Right renal cortex interstitium (tissue), 3 donors: ENCODE measurements at regions not wholly inside any gene's neighbourhood (a gene's known extent, or its start where the extent isn't known, plus 50 kb on each side); places are given as distances from the start of the nearest gene placed in this dataset.
"Not testable (repeated sequence)": the region's sequence is repeated elsewhere in the genome, so short reads cannot be mapped to it uniquely, and the experiment has no call there.

ENCODE experiments used
- DNase-seq, 3 donors: peaks; one replicate each; pipeline ENCODE4 v3.0.0-alpha.2; 2013; ENCODE audit warnings: low read depth in 3 of 3, low spot score in 2 of 3

DNA sequence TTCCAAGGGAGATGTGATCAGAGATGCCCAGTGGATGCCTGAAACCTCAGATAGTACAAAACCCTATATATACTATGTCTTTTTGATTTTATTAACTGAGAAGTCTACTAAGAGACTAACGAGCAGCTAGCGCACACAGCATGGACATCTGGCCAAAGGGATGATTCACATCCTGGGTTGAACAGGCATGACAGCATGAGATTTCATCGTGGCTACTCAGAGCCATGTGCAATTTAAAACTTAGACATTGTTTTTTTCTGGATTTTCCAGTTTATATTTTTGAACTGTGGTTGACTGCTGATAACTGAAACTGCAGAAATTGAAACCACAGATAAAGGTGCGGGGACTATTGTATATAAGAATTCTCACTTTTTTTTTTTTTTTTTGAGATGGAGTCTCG, 2252.9 kb upstream of the AGA start:
- DNase-seq: no peak

DNA sequence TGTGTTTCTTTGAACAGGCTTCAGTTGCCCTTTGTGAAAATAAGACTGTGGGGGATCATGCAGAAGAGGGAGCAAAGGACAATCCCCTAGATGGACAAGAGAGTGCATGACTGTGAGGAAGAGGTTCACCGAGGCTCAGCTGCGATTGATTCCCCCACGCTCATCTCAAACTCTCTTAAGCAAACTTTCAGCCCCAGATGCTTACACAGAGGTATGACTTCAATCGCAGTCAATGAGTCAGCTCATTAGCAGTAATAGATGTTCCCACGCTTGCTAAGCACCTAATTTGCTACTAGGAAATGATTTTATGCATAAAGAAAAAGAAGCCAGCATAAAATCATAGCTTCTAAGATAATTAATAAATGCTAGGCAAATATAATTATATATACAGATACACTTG, 2256.1 kb upstream of the AGA start:
- no peak for DNase-seq

DNA sequence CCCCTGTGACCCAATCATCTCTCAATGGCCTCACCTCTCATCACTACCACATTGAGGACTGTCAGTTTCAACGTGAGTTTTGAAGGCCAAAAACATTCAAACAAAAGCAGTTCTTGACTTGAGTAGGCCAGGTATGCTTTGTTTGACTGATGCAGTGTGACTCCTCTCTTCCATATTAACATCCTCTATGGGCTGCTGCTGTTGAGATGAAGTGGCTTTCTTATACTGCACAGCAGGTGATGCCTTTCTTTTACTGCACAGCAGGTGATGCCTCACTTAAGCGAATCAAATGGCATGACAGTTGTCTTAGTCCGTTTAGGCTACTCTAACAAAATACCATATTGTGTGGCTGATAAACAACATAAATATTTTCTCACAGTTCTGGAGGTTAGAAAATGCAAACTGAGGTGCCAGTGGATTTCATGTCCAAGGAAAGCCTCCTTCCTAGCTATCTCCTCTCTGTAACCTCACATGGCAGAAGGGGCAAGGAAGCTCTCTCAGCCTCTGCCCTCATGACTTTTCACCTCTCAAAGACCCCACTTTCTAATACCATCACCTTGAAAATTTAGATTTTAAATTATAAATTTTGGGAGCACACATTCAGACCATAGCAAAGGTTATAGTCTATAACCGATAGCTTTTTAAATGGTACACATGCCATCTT, 2267.9 kb upstream of the AGA start:
- no peak for DNase-seq

DNA sequence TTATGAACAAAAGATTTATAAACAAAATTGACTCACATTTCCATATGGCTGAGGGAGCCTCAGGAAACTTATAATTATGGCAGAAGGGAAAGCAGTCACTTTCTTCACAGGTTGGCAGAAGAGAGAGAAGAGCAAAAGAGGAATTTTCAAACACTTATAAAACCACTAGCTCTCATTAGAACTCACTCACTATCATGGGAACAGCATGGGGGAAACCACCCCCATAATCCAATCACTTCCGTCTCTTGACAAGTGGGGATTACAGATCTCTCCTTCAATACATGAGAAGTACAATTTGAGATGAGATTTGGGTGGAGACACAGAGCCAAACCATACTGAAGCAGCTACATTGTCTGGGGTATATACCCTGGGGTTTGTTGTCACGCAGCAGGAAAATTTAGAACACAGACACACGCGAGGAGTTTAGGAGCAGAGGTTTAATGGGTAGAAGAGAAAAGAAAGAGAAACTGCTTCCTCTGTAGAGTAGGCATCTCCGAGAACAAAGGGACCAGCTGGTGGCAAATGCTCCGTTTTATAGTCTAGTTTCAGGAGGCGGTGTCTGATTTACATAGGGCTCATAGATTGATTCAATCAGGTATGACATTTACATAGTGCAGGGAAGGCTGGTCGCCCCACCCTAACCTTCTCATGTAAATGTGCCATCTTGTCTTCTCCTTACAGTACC, 2277.7 kb upstream of the AGA start:
- no peak for DNase-seq

DNA sequence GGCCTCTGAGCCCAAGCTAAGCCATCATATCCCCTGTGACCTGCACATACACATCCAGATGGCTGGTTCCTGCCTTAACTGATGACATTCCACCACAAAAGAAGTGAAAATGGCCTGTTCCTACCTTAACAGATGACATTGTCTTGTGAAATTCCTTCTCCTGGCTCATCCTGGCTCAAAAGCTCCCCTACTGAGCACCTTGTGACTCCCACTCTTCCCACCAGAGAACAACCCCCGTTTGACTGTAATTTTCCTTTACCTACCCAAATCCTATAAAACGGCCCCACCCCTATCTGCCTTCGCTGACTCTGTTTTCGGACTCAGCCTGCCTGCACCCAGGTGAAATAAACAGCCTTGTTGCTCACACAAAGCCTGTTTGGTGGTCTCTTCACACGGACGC, 2284.3 kb upstream of the AGA start:
- not testable (repeated sequence) for DNase-seq

DNA sequence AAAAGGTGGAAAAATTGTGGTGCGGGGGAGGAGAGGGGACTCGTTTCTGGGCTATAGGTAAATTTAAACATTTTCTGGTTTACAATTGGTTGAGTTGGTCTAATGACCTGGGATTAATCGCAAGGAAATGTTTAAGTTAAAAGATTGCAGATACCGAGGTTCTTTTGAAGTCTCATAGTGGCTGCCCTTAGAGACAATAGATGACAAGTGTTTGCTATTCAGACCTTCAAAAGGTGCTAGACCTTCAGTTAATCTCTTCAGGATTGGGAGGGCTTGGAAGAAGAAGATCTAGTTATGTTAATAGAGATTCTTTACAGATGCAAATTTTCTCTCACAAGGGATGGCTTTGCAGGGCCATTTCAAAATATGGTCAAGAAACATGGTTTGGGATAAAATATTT, 2286.1 kb upstream of the AGA start:
- DNase-seq: no peak

DNA sequence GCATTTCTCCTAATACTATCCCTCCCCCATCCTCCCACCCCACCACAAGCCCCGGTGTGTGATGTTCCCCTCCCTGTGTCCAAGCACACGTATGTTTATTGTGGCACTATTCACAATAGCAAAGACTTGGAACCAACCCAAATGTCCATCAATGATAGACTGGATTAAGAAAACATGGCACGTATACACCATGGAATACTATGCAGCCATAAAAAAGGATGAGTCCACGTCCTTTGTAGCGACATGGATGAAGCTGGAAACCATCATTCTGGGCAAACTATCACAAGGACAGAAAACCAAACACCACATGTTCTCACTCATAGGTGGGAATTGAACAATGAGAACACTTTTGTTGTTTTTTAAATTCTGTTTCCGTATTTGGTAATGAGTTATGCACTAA, 2294.6 kb upstream of the AGA start:
- DNase-seq: not testable (repeated sequence)

DNA sequence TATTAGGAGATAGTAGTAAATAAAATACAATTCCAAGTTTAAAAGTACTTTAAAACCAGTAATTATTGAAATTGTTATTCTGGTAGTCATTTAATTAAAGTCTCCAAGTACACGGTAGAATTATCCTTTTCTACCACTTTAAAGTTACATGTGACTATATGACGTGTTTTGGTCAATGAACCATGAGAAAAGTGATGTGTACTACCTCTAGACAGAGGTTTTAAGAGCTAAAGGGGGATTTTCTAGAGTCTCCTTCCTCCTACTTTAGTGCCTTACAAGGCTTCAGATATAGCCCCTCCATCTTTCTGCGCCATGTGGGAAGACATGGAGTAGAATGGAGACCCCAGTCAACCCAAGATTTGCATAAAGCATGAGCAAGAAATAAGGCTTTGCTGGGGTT, 2296.6 kb upstream of the AGA start:
- DNase-seq: no peak

DNA sequence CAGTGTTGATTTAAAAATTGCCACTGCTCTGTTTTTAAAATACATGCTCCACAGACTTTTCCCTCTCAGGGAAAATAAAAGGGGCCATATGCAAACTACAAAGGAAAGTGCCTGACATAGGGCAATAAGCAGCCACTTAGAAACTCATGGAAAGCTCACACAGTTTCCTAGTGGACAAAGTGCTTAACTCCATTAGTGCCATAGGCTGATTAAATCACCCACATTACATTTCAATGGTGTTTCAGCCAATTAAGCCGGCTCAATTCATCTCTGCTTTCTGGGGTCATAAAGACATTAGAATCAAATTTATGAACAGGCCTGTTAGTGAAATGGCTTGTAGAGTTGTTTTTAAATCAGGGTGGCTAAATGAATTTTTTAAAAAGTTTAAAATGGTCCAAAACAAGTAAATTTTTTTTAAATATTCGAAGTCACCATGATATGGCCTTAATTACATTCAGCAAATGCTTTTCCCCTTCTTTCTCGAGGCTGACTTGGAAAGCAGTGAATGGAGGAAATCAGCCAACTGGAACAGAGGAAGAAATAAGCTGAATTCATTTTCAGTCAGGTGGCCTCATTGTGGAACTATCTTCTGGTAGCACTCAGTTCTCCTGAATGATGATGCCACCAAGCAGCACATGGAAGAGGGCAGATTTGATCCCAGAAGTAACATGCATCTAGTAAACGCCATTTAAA, 2305.1 kb upstream of the AGA start:
- no peak for DNase-seq

DNA sequence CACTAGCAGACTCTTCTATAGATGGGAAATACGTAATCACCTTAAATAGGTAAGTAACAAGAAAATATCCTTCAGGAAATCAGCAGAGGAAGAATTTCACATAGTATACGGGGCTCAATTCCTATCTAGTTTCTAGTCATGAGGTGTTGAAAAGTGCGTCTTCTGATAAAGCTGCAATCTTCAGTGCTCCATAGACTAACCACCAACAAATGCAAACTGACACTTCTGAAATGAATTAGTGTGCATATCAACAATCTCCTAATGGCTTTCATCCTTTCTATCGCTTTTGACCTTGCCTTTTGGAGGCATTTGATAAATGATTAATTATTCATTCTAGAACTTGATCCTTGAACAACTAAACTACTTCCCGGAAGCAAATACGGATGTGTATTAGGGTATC, 2306.6 kb upstream of the AGA start:
- no peak for DNase-seq

DNA sequence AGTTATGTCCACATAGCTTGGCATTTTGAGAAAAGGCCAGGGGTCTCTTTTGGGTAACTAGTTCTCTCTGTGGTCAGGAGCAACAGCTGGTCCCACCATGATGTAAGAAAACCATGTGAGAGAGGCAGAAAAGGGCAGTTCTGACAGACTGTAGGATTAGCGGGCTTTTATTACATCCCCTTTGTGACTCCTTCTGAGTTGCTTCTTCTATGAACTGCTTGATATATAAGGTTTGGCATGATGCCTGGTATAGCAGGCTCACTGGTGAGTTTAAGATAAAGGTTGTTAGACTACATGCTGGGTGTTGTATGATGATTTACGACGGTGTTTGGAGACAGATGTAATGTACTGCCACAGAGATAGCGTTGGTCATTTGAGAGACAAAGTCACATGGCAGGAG, 2308.1 kb upstream of the AGA start:
- DNase-seq: no peak

DNA sequence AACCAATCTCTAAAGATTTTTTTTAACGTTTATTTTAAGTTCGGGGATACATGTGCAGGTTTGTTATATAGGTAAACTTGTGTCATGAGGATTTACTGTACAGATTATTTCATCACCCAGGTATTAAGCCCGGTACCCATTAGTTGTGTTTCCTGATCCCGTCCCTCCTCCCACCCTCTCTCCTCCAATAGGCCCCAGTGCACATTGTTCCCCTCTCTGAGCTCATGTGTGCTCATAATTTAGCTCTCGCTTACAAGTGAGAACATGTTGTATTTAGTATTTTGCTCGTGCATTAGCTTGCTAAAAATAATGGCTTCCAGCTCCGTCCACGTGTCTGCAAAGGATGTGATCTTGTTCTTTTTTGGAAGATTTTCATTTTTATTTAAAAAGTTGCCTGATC, 2309.4 kb upstream of the AGA start:
- DNase-seq: no peak

DNA sequence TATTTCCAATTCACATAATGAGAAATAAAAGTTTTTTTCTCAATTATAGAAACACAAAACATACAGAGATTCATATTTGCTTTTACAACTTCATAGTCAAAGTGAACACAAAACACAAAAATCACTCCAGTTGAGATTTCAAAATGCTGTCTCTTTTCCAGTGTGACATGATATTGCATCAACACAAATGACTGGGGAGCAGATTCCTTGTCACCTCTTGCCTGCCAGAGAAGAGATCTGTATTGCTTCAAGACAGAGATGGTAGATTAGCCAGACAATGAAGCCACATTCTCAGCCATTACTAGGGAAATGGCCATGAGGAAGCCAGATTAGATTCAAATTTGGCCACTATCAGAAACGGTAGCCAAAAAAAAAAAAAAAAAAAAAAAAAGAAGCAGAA, 2313.1 kb upstream of the AGA start:
- DNase-seq: no peak

DNA sequence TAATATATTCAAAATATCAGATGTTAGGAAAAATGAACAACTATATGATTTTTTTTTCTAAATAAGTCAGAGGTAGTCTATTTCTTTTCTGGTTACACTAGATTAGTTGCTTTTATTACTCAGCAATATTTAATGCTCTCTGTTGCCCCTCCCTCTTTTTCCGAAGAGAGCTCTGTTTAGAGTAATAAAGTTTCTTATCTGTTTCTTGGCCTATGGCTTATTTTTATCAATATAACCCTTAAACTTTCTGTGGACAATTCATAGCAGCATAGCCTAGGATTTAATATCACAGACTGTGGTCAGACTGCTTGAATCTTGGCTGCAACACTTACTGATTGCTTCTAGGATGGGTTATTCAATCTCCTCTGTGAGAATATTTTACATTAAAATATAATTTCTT, 2315.4 kb upstream of the AGA start:
- no peak for DNase-seq

DNA sequence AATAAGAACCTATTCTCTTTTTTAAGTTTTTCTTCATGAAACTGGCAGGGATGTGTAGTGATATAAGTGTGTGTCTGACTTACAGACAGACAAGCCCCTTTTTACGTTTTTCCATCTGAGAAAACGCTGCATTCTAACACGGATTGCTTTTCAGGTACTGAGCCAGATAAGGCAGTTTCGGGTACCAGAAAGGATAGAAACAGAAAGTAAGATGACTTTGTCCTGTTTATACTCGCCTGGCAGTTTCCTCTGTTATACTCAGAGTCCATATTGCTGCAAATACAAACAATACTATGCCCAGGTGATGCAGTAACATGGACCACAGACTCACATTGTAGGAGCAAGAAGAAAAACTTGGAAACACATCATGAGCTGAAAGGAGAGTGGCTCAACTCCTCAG, 2320.6 kb upstream of the AGA start:
- DNase-seq: no peak

DNA sequence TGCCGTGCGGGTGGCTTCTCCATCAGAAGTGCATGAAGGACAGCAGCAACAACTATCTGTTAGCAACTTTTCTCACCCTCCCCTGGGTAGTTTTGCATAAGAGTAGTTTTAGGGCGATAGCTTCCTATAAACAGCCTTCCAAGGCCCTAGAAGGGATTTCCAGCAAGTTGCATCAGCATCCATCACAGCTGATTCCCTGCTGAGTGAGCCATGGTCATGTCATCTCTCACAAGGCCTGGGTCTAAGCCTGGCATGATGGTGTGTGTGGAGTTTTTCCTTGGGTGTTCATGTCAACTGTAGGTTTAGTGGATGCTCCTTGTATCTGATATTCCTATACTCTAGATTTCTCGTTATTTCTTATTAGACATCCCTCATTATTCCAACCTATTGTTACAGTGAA, 2324.7 kb upstream of the AGA start:
- DNase-seq: no peak

DNA sequence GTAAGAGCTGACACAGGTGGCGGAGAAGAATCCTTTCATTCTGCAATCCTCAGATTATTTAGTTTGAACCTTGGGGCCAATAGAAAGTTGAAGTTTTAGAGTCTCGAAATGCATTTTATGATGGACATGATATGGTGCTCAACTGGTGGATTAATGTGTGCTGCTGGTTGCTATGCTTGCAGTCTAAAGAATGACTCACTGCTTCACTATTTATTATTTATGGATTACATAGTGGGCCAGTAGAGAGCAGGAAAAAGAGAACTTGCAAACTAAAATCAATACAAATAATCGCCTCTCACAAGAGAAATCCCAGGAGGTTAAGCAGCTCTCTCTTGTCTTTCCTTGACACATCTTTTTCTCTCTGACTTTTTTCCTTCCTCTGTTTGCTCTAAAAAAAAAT, 2326.8 kb upstream of the AGA start:
- no peak for DNase-seq

DNA sequence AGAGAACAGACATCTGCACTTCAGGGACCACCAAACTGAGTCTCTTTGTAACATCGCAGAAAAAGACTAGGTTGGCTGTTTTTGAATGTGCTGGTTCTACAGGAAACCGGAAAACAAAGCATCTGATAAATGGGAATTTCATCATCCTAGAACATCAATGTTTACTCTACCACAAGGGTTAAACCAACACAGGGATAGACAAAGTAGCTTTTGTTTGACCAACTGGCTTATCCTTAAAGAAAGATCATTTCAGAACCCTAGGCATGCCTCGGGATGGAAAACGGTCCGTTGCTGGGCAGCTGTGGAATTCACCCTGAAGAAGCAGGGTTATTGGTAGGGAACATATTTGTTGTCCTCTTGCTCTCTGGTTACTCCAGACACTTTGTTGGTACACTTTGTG, 2355.5 kb upstream of the AGA start:
- DNase-seq: no peak

DNA sequence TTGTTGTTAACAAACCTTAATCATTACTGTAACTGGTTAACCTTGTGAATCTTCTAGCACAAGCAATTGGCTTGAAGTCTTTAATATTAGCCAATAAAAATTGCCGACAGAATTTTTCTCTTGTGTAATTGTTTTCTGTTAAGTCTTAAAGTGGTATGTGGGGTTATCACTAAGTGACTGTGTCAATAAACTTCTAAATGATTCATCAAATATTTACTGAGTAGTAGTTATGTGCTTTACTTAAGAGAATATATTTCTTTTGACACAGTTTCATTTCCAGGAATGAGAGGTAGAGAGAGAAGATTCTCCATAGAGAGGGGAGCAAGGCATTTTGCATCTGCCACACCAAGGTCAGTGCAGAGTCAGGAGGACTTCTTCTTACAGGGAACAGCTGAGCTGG, 2361.6 kb upstream of the AGA start:
- no peak for DNase-seq

DNA sequence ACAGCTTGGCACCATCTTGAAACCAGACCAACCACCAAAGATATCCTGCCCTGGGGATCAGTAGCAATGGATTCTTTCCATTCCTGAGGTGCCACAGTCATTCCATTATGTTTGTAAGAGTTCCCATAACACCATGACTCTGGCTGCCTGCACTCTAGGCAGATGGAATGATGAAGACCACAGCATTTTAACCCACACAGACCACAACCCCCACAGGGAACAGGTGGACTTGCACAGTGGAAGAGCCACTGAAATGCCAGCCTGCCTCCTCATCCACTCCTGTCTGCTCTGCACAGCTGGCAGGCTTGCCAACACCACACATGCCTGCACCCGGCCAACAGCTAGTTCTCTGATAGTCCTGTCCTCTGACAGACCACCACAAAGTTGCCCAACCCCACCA, 2362.2 kb upstream of the AGA start:
- DNase-seq: no peak

DNA sequence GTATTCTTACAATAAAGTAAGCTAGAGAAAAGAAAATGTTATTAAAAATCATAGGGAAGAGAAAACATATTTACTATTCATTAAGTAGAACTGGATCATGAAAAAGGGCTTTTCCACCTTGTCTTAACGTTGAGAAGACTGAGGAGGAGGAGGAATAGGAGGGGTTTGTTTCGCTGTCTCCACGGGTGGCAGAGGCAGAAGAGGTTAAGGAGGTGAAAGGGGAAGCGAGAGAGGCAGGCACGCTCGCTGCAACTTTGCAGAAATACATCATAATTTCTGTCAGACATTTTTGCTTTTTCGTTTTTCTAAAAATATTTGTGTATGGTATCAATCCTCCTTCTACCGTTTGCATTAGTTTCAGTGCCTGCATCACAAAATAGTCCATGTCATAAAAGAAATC, 2375.1 kb upstream of the AGA start:
- DNase-seq: no peak

DNA sequence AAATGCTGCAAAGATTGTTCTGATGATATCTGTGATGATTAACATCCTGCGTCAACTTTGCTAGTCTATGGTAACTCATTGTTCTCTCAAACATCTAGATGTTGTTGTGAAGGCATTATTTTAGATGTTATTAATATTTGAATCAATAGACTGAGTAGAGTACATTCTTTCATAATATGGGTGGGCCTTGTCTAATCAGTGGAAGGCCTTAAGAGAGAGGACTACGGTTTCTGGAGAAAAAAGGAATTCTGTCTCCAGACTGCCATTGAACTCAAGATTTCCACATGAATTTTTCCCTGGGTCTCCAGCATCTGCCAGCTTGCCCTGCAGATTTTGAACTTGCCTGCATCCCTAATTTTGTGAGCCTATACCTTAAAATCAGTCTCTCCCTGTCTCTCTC, 2381.1 kb upstream of the AGA start:
- no peak for DNase-seq
